Uterus (tissue), 2 donors: ENCODE measurements at regions not wholly inside any gene's neighbourhood (a gene's known extent, or its start where the extent isn't known, plus 50 kb on each side); places are given as distances from the start of the nearest gene placed in this dataset.

ENCODE experiments used
- CTCF ChIP-seq, 4 experiments: fragments of 200-600 bp in 2 of 4; fragments of 450-650 bp in 2 of 4; sonication (generic) in 2 of 4; IDR thresholded peaks; one replicate each; pipeline ENCODE4 v1.5.1; 2016 to 2019; ENCODE audit warnings: antibody characterized with exemption in 4 of 4, mild to moderate bottlenecking in 2 of 4, moderate library complexity in 1 of 4
- POLR2A ChIP-seq, 2 donors: fragments of 450-650 bp; IDR thresholded peaks; one replicate each; pipeline ENCODE4 v1.6.1; 2016; ENCODE audit warnings: antibody characterized with exemption in 2 of 2, mild to moderate bottlenecking in 1 of 2, moderate library complexity in 1 of 2

GRCh38 chr2:176923205-176923604 is 289.4 kb upstream of the HNRNPA3 start:
- TF ChIP-seq CTCF (IDR thresholded peaks at IDR 0.05): no peak
- no peak for TF ChIP-seq POLR2A (IDR thresholded peaks at IDR 0.05)
